ENCODE measurements at regions not wholly inside any gene's neighbourhood (a gene's known extent, or its start where the extent isn't known, plus 50 kb on each side); places are given as distances from the start of the nearest gene placed in this dataset.

DNA sequence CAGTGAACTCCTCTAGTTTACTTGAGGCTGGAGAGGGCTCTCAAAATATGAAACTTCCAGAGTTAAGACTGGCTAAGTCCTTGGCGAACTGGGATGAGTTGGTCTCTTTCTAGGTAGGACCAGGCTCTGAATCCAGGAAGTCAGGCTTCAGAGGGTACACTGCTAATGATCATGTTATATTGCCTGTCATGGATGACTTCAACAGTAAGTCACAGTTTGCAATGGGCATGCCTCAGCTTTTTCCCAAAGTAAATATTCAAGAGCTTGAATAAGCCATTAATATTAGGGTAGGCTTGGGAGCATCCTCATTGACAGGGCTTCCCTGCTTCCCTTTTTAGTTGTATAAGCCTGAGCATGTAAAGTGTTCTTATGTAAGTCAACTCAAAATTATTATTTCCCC is 61.7 kb upstream of the PTHLH start:
- Histone ChIP-seq H4K20me1 (ENCODE audit: insufficient read depth, low read length) (no peaks in the 10 kb centered on the region), H3K79me2 (ENCODE audit: insufficient read depth, low read length) (no peaks in the 10 kb centered on the region), H2AFZ (ENCODE audit: insufficient read depth, low read depth, low read length, poor library complexity, severe bottlenecking) (no peak overlapping the region), H3K9ac (ENCODE audit: insufficient read depth, low read length, poor library complexity, severe bottlenecking) (no peak overlapping the region), H3K9me3 (replicated peaks in 1 of 2; ENCODE audit: control insufficient read depth in 1 of 2, insufficient read depth in 1 of 2, low read length in 2 of 2) (no peaks in the 10 kb centered on the region), H3K27me3 (ENCODE audit: control insufficient read depth in 2 of 2, insufficient read depth in 2 of 2, low read length in 2 of 2) (no peaks in the 10 kb centered on the region), H3K27ac (ENCODE audit: low read depth in 1 of 2, low read length in 2 of 2) (no peak overlapping the region), H3K4me2 (replicated peaks; ENCODE audit: extremely low read depth, low read length, poor library complexity, severe bottlenecking) (no peak overlapping the region), H3K36me3 (replicated peaks in 1 of 2; ENCODE audit: control insufficient read depth in 1 of 2, insufficient read depth in 2 of 2, low read length in 2 of 2) (no peaks in the 10 kb centered on the region), H3K4me1 (ENCODE audit: control insufficient read depth in 1 of 2, insufficient read depth in 2 of 2, low read length in 2 of 2) (no peaks in the 10 kb centered on the region), H3K4me3 (replicated peaks in 1 of 3; ENCODE audit: low read depth in 2 of 3, low read length in 3 of 3) (no peak overlapping the region)
- TF ChIP-seq, protein P1, sequence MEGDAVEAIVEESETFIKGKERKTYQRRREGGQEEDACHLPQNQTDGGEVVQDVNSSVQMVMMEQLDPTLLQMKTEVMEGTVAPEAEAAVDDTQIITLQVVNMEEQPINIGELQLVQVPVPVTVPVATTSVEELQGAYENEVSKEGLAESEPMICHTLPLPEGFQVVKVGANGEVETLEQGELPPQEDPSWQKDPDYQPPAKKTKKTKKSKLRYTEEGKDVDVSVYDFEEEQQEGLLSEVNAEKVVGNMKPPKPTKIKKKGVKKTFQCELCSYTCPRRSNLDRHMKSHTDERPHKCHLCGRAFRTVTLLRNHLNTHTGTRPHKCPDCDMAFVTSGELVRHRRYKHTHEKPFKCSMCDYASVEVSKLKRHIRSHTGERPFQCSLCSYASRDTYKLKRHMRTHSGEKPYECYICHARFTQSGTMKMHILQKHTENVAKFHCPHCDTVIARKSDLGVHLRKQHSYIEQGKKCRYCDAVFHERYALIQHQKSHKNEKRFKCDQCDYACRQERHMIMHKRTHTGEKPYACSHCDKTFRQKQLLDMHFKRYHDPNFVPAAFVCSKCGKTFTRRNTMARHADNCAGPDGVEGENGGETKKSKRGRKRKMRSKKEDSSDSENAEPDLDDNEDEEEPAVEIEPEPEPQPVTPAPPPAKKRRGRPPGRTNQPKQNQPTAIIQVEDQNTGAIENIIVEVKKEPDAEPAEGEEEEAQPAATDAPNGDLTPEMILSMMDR (IDR thresholded peaks at IDR 0.05), result no peak
- DNase-seq, result no peak
- intact Hi-C loops (cut with micrococcal nuclease), result no loop called here
- Mint-ChIP-seq H3K9me3 (peaks cover 0 to 5% (median 2%) of the 10 kb centered on the region in 7 donors), H3K4me3 (no peak overlapping the region), H3K4me1 (no peaks in the 10 kb centered on the region), H3K36me3 (no peaks in the 10 kb centered on the region), H3K27me3 (ENCODE audit: low read depth in 3 of 3) (peaks cover 0 to 2% (median 0%) of the 10 kb centered on the region in 3 donors), H3K27ac (no peak overlapping the region)
- 100% methylated on average over 1 of the region's 1 CpG for WGBS (ENCODE audit: insufficient coverage)

DNA sequence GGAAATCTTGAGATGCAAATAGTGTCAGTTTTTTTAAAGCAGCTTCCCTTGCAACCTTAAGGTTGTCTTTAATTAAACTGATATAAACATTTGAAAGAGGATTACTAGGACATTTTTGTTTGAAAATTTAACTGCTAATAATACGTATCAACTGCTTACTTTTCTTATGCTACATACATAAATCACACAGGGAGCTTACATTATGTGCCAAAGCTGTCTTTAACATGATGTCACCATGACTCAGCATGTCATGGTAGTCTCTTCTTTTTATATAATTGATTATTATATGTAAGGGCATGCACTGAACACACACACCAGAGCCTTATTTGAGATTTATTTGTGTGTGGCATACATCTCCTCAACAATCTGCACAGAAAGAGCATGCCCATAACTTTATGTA is 63.0 kb upstream of the PTHLH start:
- Histone ChIP-seq H3K9me3 (replicated peaks in 1 of 2; ENCODE audit: control insufficient read depth in 1 of 2, insufficient read depth in 1 of 2, low read length in 2 of 2) (no peaks in the 10 kb centered on the region), H3K4me3 (replicated peaks in 1 of 3; ENCODE audit: low read depth in 2 of 3, low read length in 3 of 3) (no peak overlapping the region), H3K4me1 (ENCODE audit: control insufficient read depth in 1 of 2, insufficient read depth in 2 of 2, low read length in 2 of 2) (no peaks in the 10 kb centered on the region), H2AFZ (ENCODE audit: insufficient read depth, low read depth, low read length, poor library complexity, severe bottlenecking) (no peak overlapping the region), H3K79me2 (ENCODE audit: insufficient read depth, low read length) (no peaks in the 10 kb centered on the region), H4K20me1 (ENCODE audit: insufficient read depth, low read length) (no peaks in the 10 kb centered on the region), H3K36me3 (replicated peaks in 1 of 2; ENCODE audit: control insufficient read depth in 1 of 2, insufficient read depth in 2 of 2, low read length in 2 of 2) (no peaks in the 10 kb centered on the region), H3K9ac (ENCODE audit: insufficient read depth, low read length, poor library complexity, severe bottlenecking) (no peak overlapping the region), H3K4me2 (replicated peaks; ENCODE audit: extremely low read depth, low read length, poor library complexity, severe bottlenecking) (no peak overlapping the region), H3K27me3 (ENCODE audit: control insufficient read depth in 2 of 2, insufficient read depth in 2 of 2, low read length in 2 of 2) (no peaks in the 10 kb centered on the region), H3K27ac (ENCODE audit: low read depth in 1 of 2, low read length in 2 of 2) (no peak overlapping the region)
- Mint-ChIP-seq H3K27me3 (ENCODE audit: low read depth in 3 of 3) (peaks cover 0 to under 1% (median 0%) of the 10 kb centered on the region in 3 donors), H3K9me3 (peaks cover 0 to 8% (median 0%) of the 10 kb centered on the region in 7 donors), H3K4me3 (no peak overlapping the region), H3K36me3 (no peaks in the 10 kb centered on the region), H3K27ac (no peak overlapping the region), H3K4me1 (no peaks in the 10 kb centered on the region)
- intact Hi-C loops (cut with micrococcal nuclease), result no loop called here
- TF ChIP-seq, protein P1 (IDR thresholded peaks at IDR 0.05), result no peak
- no peak for DNase-seq
- no CpG with 5 or more reads among the region's 1 CpG for WGBS (ENCODE audit: insufficient coverage)
